HepG2 (cell line): ENCODE measurements at regions not wholly inside any gene's neighbourhood (a gene's known extent, or its start where the extent isn't known, plus 50 kb on each side); places are given as distances from the start of the nearest gene placed in this dataset.

Experiments
- ATAC-seq: fragments of 200-7000 bp; cut with Tn5 transposase; 3 replicates; pipeline ENCODE4 v1.9.1; 2020; ENCODE audit warnings: mild to moderate bottlenecking, moderate library complexity
- BruUV-seq: library from RNA; stranded (reverse); fragments of 400-500 nt; replicated peaks from 2 replicates; lab custom pipeline; 2021; lab: Mats Ljungman, UMichigan
- CTCF ChIA-PET: fragments of 300-600 bp; formaldehyde crosslinking; extraction: SDS; loops from one replicate; lab custom pipeline; 2021; ENCODE audit warnings: low total read pairs, inconsistent platforms, low intra/inter-chr PET ratio; lab: Yijun Ruan, JAX
- POLR2A ChIA-PET: fragments of 350-600 bp; sonication (Branson Sonifier 250); formaldehyde crosslinking; loops from one replicate; lab custom pipeline; 2020; ENCODE audit warnings: antibody characterized with exemption, inconsistent platforms; lab: Yijun Ruan, JAX
- DNase-seq: peaks from one replicate; pipeline ENCODE4 v3.0.0-alpha.2; 2015; ENCODE audit warnings: low spot score
- FAIRE-seq: peaks from 3 replicates; lab custom pipeline; 2011; peaks lifted over from hg19 to GRCh38; lab: Jason Lieb, UNC
- H2AFZ ChIP-seq: one replicate; pipeline ENCODE4 v1.6.1; 2011; ENCODE audit warnings: low read length, inconsistent platforms
- H3K27ac ChIP-seq: fragments of 300-600 bp; 3 replicates; pipeline ENCODE4 v1.8.0; 2011; ENCODE audit warnings: mixed run types, mild to moderate bottlenecking, mixed read lengths, low read length, inconsistent platforms; ENCODE audit not compliant: insufficient read depth; ENCODE audit errors: extremely low read length
- H3K27me3 ChIP-seq, 2 experiments: fragments of 200-600 bp in 1 of 2; 2 replicates in 1 of 2; 3 replicates in 1 of 2; pipeline versions ENCODE4 v1.6.0 to v1.8.0; 2011; ENCODE audit warnings: low read length in 2 of 2, mild to moderate bottlenecking in 2 of 2, moderate library complexity in 2 of 2, inconsistent platforms in 1 of 2; ENCODE audit not compliant: insufficient read depth in 2 of 2, control insufficient read depth in 1 of 2
- H3K36me3 ChIP-seq, 2 experiments: fragments of 200-600 bp in 1 of 2; replicated peaks in 1 of 2; 2 replicates in 1 of 2; 3 replicates in 1 of 2; pipeline versions ENCODE4 v1.5.1 to v1.8.0; 2011; ENCODE audit warnings: low read length in 2 of 2, inconsistent platforms in 1 of 2; ENCODE audit not compliant: insufficient read depth in 2 of 2, control insufficient read depth in 1 of 2
- H3K4me1 ChIP-seq: 2 replicates; pipeline ENCODE4 v1.5.1; 2012; ENCODE audit warnings: low read length, inconsistent platforms; ENCODE audit not compliant: insufficient read depth
- H3K4me2 ChIP-seq: 2 replicates; pipeline ENCODE4 v1.6.0; 2011; ENCODE audit warnings: low read depth, low read length, inconsistent platforms
- H3K4me3 ChIP-seq, 3 experiments: fragments of 200-600 bp in 1 of 3; sonication (generic), shearing (Covaris generic) in 1 of 3; replicated peaks in 1 of 3; 2 replicates each; pipeline ENCODE4 v1.5.1; 2011 to 2016; ENCODE audit warnings: low read length in 3 of 3, inconsistent platforms in 2 of 3, low read depth in 2 of 3, mild to moderate bottlenecking in 2 of 3, control low read depth in 1 of 3, mixed read lengths in 1 of 3; ENCODE audit not compliant: insufficient read depth in 1 of 3
- H3K79me2 ChIP-seq: one replicate; pipeline ENCODE4 v1.6.1; 2011; ENCODE audit warnings: low read length, inconsistent platforms; ENCODE audit not compliant: insufficient read depth
- H3K9ac ChIP-seq: 2 replicates; pipeline ENCODE4 v1.6.0; 2011; ENCODE audit warnings: mild to moderate bottlenecking, low read depth, low read length, inconsistent platforms; ENCODE audit not compliant: insufficient read depth
- H3K9me3 ChIP-seq: 2 replicates; pipeline ENCODE4 v1.5.1; 2012; ENCODE audit warnings: mild to moderate bottlenecking, low read length
- H4K20me1 ChIP-seq: 2 replicates; pipeline ENCODE4 v1.6.0; 2011; ENCODE audit warnings: inconsistent platforms, mild to moderate bottlenecking, low read length, moderate library complexity; ENCODE audit not compliant: insufficient read depth
- ELF1 ChIP-seq: sonication (generic); formaldehyde crosslinking; IDR thresholded peaks from 2 replicates; pipeline ENCODE4 v1.4.0; 2020; ENCODE audit warnings: missing genetic modification reagents
- HMGXB4 ChIP-seq, 2 experiments: sonication (generic) in 1 of 2; formaldehyde crosslinking in 1 of 2; IDR thresholded peaks; 2 replicates each; pipeline versions ENCODE4 v1.4.0 to v1.6.1; 2018 to 2020; ENCODE audit warnings: missing genetic modification reagents in 2 of 2, borderline replicate concordance in 1 of 2, low read depth in 1 of 2, mild to moderate bottlenecking in 1 of 2, missing biosample characterization in 1 of 2
- MZF1 ChIP-seq: sonication (generic); formaldehyde crosslinking; IDR thresholded peaks from 2 replicates; pipeline ENCODE4 v1.8.1; 2023; ENCODE audit warnings: mild to moderate bottlenecking, missing genetic modification reagents, borderline replicate concordance
- NFE2L1 ChIP-seq: sonication (generic); formaldehyde crosslinking; IDR thresholded peaks from 2 replicates; pipeline ENCODE4 v1.4.0; 2020; ENCODE audit warnings: missing genetic modification reagents, mild to moderate bottlenecking, borderline replicate concordance
- REL ChIP-seq: sonication (generic); formaldehyde crosslinking; conservative IDR thresholded peaks from 2 replicates; pipeline ENCODE4 v1.8.0; 2022; ENCODE audit warnings: mild to moderate bottlenecking, missing genetic modification reagents, moderate library complexity
- TSC22D2 ChIP-seq: sonication (generic); formaldehyde crosslinking; IDR thresholded peaks from 2 replicates; pipeline ENCODE4 v1.5.1; 2020; ENCODE audit warnings: missing genetic modification reagents, mild to moderate bottlenecking, borderline replicate concordance
- ZKSCAN1 ChIP-seq: fragments of 150-350 bp; IDR thresholded peaks from 2 replicates; pipeline ENCODE4 v1.6.1; 2014; ENCODE audit warnings: low read length
- ZKSCAN8 ChIP-seq: IDR thresholded peaks from 2 replicates; pipeline ENCODE4 v1.6.1; 2016; ENCODE audit warnings: borderline replicate concordance, missing genetic modification reagents, missing compliant biosample characterization
- ZNF3 ChIP-seq: IDR thresholded peaks from 2 replicates; pipeline ENCODE4 v1.7.0; 2017; ENCODE audit warnings: inconsistent platforms
- WGBS: methylation state at CpG from one replicate; pipeline ENCODE4 v1.1.6; 2017; ENCODE audit warnings: low lambda C conversion rate; 5-methylcytosine and 5-hydroxymethylcytosine counted together
- in situ Hi-C: cut with HindIII; loops from 2 replicates; pipeline ENCODE4 v1.10.0; 2017; ENCODE audit warnings: low pct_unique_long_range_greater_than_20kb; ENCODE audit not compliant: extremely low pct_ligation_motif_present
- intact Hi-C: fragments of 100-400 bp; cut with micrococcal nuclease; formaldehyde crosslinking; loops from one replicate; pipeline ENCODE4 v1.10.0; 2022; ENCODE audit not compliant: unreplicated experiment

- ChIA-PET CTCF (no interaction called here), POLR2A (no interaction called here)
- H4K20me1 ChIP-seq, result no peaks in the 10 kb centered on the region
- no peaks in the 10 kb centered on the region for H3K79me2 ChIP-seq
- WGBS, result 29% methylated on average over 2 of the region's 2 CpGs
- no peaks in the 10 kb centered on the region for H3K9me3 ChIP-seq
- in situ Hi-C loops (no loop called here), intact Hi-C loops (no loop called here)
- H3K27ac ChIP-seq, result no peak overlapping the region
- no peak for DNase-seq
- no peak overlapping the region for H3K4me3 ChIP-seq
- H3K4me2 ChIP-seq, result no peak overlapping the region
- no peak for ATAC-seq
- H3K27me3 ChIP-seq, result no peaks in the 10 kb centered on the region
- no peaks in the 10 kb centered on the region for H3K36me3 ChIP-seq
- H3K9ac ChIP-seq, result no peak overlapping the region
- BruUV-seq, result no TSS peak
- TF ChIP-seq ZKSCAN8 (CRISPR knock-in tag) (no peak), NFE2L1 (no peak), REL (no peak), MZF1 (CRISPR knock-in tag) (no peak), ELF1 (CRISPR knock-in tag) (no peak), ZKSCAN1 (no peak), ZNF3 (no peak), HMGXB4 (CRISPR knock-in tag; IDR thresholded peaks at IDR 0.05; ENCODE audit: borderline replicate concordance in 1 of 2, low read depth in 1 of 2) (no peak), TSC22D2 (CRISPR knock-in tag) (no peak)
- H2AFZ ChIP-seq, result no peak overlapping the region
- no peaks in the 10 kb centered on the region for H3K4me1 ChIP-seq
- no peak for FAIRE-seq
Measured at GRCh38 chr13:29978211-29978610, 127.8 kb upstream of the UBL3 start.
